K562 (cell line): ENCODE measurements at regions not wholly inside any gene's neighbourhood (a gene's known extent, or its start where the extent isn't known, plus 50 kb on each side); places are given as distances from the start of the nearest gene placed in this dataset.

Experiments used
- CHD4 ChIP-seq: fragments of 200-600 bp; sonication (generic); IDR thresholded peaks from 3 replicates; pipeline ENCODE4 v1.6.1; 2012; ENCODE audit warnings: low read depth, mild to moderate bottlenecking, mixed read lengths, low read length, inconsistent platforms; ENCODE audit not compliant: insufficient read depth, insufficient replicate concordance, poor library complexity, severe bottlenecking
- E2F3 ChIP-seq: fragments of 250-450 bp; sonication (Bioruptor Pico); IDR thresholded peaks from 2 replicates; pipeline ENCODE4 v1.4.0; 2020; ENCODE audit warnings: mild to moderate bottlenecking
- LCOR ChIP-seq: sonication (generic); formaldehyde crosslinking; IDR thresholded peaks from 2 replicates; pipeline ENCODE4 v1.8.0; 2022; ENCODE audit warnings: mild to moderate bottlenecking, missing genetic modification reagents
- MAFK ChIP-seq: IDR thresholded peaks from 2 replicates; pipeline ENCODE4 v1.6.1; 2011; ENCODE audit warnings: low read length, improper control_type of control experiment
- NFYB ChIP-seq: IDR thresholded peaks from 2 replicates; pipeline ENCODE4 v1.6.1; 2011; ENCODE audit warnings: mild to moderate bottlenecking, moderate library complexity; ENCODE audit not compliant: insufficient read length; ENCODE audit errors: extremely low read depth
- PREB ChIP-seq: sonication (generic); formaldehyde crosslinking; IDR thresholded peaks from 2 replicates; pipeline ENCODE4 v1.8.1; 2023; ENCODE audit warnings: mild to moderate bottlenecking, missing genetic modification reagents
- TCFL5 ChIP-seq: fragments of 250-450 bp; sonication (Bioruptor Pico); conservative IDR thresholded peaks from 2 replicates; pipeline ENCODE4 v1.6.1; 2021; ENCODE audit warnings: mild to moderate bottlenecking, moderate library complexity, matching md5 sums
- TEAD2 ChIP-seq: fragments of 450-650 bp; IDR thresholded peaks from 2 replicates; pipeline ENCODE4 v1.6.1; 2016; ENCODE audit warnings: missing genetic modification characterization, control low read depth, missing compliant biosample characterization
- UBTF ChIP-seq, 2 experiments: IDR thresholded peaks; 2 replicates each; pipeline ENCODE4 v1.6.1; 2012; ENCODE audit warnings: improper control_type of control experiment in 2 of 2, low read depth in 2 of 2, low read length in 2 of 2, borderline replicate concordance in 1 of 2
- ZBTB1 ChIP-seq: sonication (generic); formaldehyde crosslinking; IDR thresholded peaks from 2 replicates; pipeline ENCODE4 v1.8.1; 2023; ENCODE audit warnings: missing genetic modification reagents, low read depth, mild to moderate bottlenecking, borderline replicate concordance
- ZFX ChIP-seq: sonication (generic); formaldehyde crosslinking; IDR thresholded peaks from 2 replicates; pipeline ENCODE4 v1.8.0; 2022; ENCODE audit warnings: mild to moderate bottlenecking, missing genetic modification reagents, moderate library complexity
- ZNF197 ChIP-seq: fragments of 200-800 bp; sonication (Bioruptor generic); IDR thresholded peaks from 2 replicates; pipeline ENCODE4 v1.6.1; 2016; ENCODE audit warnings: low read depth, missing genetic modification characterization, missing compliant biosample characterization
- TF ChIP-seq, protein P1 (sequence below): fragments of 250-450 bp; sonication (Bioruptor Pico); IDR thresholded peaks from 2 replicates; pipeline ENCODE4 v1.4.0; 2020; ENCODE audit warnings: borderline replicate concordance
- TF ChIP-seq, protein P2 (sequence below), 3 experiments: IDR thresholded peaks in 2 of 3; conservative IDR thresholded peaks in 1 of 3; 2 replicates each; pipeline ENCODE4 v1.5.1; 2011 to 2012; ENCODE audit warnings: low read length in 3 of 3, mild to moderate bottlenecking in 3 of 3, control low read depth in 2 of 3, improper control_type of control experiment in 1 of 3, inconsistent platforms in 1 of 3, low read depth in 1 of 3, mixed read lengths in 1 of 3, moderate library complexity in 1 of 3; ENCODE audit not compliant: insufficient read depth in 2 of 3

- TF ChIP-seq E2F3 (no peak), LCOR (CRISPR knock-in tag) (no peak), CHD4 (no peak), MAFK (no peak), TCFL5 (no peak), NFYB (no peak), ZNF197 (no peak), TEAD2 (no peak), ZBTB1 (no peak), UBTF (IDR thresholded peaks at IDR 0.05; ENCODE audit: borderline replicate concordance in 1 of 2, low read depth in 2 of 2, low read length in 2 of 2) (no peak), ZFX (CRISPR knock-in tag) (no peak), PREB (CRISPR knock-in tag) (no peak)
- TF ChIP-seq, protein P1, sequence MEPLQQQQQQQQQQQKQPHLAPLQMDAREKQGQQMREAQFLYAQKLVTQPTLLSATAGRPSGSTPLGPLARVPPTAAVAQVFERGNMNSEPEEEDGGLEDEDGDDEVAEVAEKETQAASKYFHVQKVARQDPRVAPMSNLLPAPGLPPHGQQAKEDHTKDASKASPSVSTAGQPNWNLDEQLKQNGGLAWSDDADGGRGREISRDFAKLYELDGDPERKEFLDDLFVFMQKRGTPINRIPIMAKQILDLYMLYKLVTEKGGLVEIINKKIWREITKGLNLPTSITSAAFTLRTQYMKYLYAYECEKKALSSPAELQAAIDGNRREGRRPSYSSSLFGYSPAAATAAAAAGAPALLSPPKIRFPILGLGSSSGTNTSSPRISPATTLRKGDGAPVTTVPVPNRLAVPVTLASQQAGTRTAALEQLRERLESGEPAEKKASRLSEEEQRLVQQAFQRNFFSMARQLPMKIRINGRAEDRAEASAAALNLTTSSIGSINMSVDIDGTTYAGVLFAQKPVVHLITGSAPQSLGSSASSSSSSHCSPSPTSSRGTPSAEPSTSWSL (CRISPR knock-in tag) = no peak
- TF ChIP-seq, protein P2, sequence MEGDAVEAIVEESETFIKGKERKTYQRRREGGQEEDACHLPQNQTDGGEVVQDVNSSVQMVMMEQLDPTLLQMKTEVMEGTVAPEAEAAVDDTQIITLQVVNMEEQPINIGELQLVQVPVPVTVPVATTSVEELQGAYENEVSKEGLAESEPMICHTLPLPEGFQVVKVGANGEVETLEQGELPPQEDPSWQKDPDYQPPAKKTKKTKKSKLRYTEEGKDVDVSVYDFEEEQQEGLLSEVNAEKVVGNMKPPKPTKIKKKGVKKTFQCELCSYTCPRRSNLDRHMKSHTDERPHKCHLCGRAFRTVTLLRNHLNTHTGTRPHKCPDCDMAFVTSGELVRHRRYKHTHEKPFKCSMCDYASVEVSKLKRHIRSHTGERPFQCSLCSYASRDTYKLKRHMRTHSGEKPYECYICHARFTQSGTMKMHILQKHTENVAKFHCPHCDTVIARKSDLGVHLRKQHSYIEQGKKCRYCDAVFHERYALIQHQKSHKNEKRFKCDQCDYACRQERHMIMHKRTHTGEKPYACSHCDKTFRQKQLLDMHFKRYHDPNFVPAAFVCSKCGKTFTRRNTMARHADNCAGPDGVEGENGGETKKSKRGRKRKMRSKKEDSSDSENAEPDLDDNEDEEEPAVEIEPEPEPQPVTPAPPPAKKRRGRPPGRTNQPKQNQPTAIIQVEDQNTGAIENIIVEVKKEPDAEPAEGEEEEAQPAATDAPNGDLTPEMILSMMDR (IDR thresholded peaks at IDR 0.05 in 2 of 3, conservative IDR thresholded peaks at IDR 0.05 in 1 of 3; ENCODE audit: insufficient read depth in 2 of 3, low read depth in 1 of 3, low read length in 3 of 3) = no peak
Measured at GRCh38 chr18:39550701-39551100, 1985.1 kb upstream of the CELF4 start.
